Natural killer cell (primary cell): ENCODE measurements at regions not wholly inside any gene's neighbourhood (a gene's known extent, or its start where the extent isn't known, plus 50 kb on each side); places are given as distances from the start of the nearest gene placed in this dataset.

Source experiments
- ATAC-seq, 3 donors: fragments of 150-1000 bp in 2 of 3; fragments of 200-7000 bp in 1 of 3; cut with Tn5 transposase; 1 replicate in 1 of 3; 2 replicates in 2 of 3; pipeline ENCODE4 v1.10.0; 2021; ENCODE audit warnings: mild to moderate bottlenecking in 2 of 3, moderate library complexity in 2 of 3
- DNase-seq, 2 donors: peaks; one replicate each; pipeline versions ENCODE4 v3.0.0 to v3.0.0-alpha.2; 2013 to 2021; ENCODE audit warnings: mixed read lengths in 1 of 2
- H3K27ac ChIP-seq: one replicate; pipeline ENCODE4 v1.5.1; 2013; ENCODE audit warnings: mild to moderate bottlenecking, low read length
- H3K27me3 ChIP-seq: one replicate; pipeline ENCODE4 v1.6.1; 2013; ENCODE audit warnings: low read length; ENCODE audit not compliant: control insufficient read depth, insufficient read depth
- H3K36me3 ChIP-seq: one replicate; pipeline ENCODE4 v1.6.1; 2013; ENCODE audit warnings: low read length; ENCODE audit not compliant: control insufficient read depth, insufficient read depth
- H3K4me1 ChIP-seq: one replicate; pipeline ENCODE4 v1.6.1; 2013; ENCODE audit warnings: low read length; ENCODE audit not compliant: control insufficient read depth, insufficient read depth
- H3K4me3 ChIP-seq: one replicate; pipeline ENCODE4 v1.5.1; 2013; ENCODE audit warnings: low read length
- H3K9me3 ChIP-seq: one replicate; pipeline ENCODE4 v1.6.1; 2013; ENCODE audit warnings: low read length; ENCODE audit not compliant: control insufficient read depth, insufficient read depth
- H3K27ac Mint-ChIP-seq, 2 donors: one replicate each; pipeline ENCODE4 v1.8.0; 2022; ENCODE audit warnings: mild to moderate bottlenecking in 2 of 2, mixed read lengths in 2 of 2, moderate library complexity in 1 of 2
- H3K27me3 Mint-ChIP-seq, 2 donors: one replicate each; pipeline ENCODE4 v1.8.0; 2022; ENCODE audit warnings: low read depth in 2 of 2, mixed read lengths in 2 of 2
- H3K36me3 Mint-ChIP-seq: one replicate; pipeline ENCODE4 v1.8.0; 2022; ENCODE audit warnings: mixed read lengths
- H3K4me1 Mint-ChIP-seq, 2 donors: one replicate each; pipeline ENCODE4 v1.8.0; 2022; ENCODE audit warnings: mixed read lengths in 2 of 2
- H3K4me3 Mint-ChIP-seq: one replicate; pipeline ENCODE4 v1.8.0; 2022; ENCODE audit warnings: mild to moderate bottlenecking, moderate library complexity, mixed read lengths
- H3K9me3 Mint-ChIP-seq, 2 donors: one replicate each; pipeline ENCODE4 v1.8.0; 2022; ENCODE audit warnings: mixed read lengths in 2 of 2
- WGBS: methylation state at CpG from one replicate; pipeline ENCODE4 v1.1.7; 2013; ENCODE audit warnings: missing lambda C conversion rate; ENCODE audit not compliant: insufficient coverage; 5-methylcytosine and 5-hydroxymethylcytosine counted together
- intact Hi-C: fragments of 100-400 bp; cut with micrococcal nuclease; formaldehyde crosslinking; loops from one replicate; pipeline ENCODE4 v1.14.2; 2022
- TF ChIP-seq, protein P1 (sequence below): fragments of 200-600 bp; IDR thresholded peaks from one replicate; pipeline ENCODE4 v1.8.0; 2022; ENCODE audit warnings: antibody characterized with exemption

DNA sequence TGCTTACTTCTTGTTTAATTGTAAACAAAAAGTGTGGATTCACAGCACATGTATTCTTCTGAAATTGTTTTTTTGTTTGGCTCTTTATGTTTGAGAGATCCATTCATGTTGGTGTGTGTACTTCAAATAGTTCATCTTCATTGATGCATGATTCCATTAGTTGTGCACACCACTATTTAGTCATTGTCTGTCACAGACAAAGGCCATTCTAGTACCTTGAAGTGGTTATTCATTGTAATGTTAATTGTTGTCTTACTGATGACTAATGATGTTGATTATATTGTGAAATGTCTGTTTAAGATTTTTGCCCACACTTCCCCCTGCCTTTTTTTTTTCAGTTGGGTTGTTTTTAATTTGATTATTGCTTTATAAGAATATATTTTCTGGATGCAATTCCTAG is 391.3 kb downstream of the DIRAS2 start:
- H3K27ac Mint-ChIP-seq, result no peak overlapping the region
- no peaks in the 10 kb centered on the region for H3K9me3 ChIP-seq
- H3K9me3 Mint-ChIP-seq, result no peaks in the 10 kb centered on the region
- peaks cover 14 to 27% of the 10 kb centered on the region in 2 donors for H3K27me3 Mint-ChIP-seq
- H3K4me1 Mint-ChIP-seq, result no peaks in the 10 kb centered on the region
- no peaks in the 10 kb centered on the region for H3K36me3 ChIP-seq
- H3K4me3 ChIP-seq, result no peak overlapping the region
- no peaks in the 10 kb centered on the region for H3K4me1 ChIP-seq
- intact Hi-C loops, result no loop called here
- ATAC-seq (no peak), DNase-seq (no peak)
- H3K27ac ChIP-seq, result no peak overlapping the region
- TF ChIP-seq, protein P1, sequence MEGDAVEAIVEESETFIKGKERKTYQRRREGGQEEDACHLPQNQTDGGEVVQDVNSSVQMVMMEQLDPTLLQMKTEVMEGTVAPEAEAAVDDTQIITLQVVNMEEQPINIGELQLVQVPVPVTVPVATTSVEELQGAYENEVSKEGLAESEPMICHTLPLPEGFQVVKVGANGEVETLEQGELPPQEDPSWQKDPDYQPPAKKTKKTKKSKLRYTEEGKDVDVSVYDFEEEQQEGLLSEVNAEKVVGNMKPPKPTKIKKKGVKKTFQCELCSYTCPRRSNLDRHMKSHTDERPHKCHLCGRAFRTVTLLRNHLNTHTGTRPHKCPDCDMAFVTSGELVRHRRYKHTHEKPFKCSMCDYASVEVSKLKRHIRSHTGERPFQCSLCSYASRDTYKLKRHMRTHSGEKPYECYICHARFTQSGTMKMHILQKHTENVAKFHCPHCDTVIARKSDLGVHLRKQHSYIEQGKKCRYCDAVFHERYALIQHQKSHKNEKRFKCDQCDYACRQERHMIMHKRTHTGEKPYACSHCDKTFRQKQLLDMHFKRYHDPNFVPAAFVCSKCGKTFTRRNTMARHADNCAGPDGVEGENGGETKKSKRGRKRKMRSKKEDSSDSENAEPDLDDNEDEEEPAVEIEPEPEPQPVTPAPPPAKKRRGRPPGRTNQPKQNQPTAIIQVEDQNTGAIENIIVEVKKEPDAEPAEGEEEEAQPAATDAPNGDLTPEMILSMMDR, result no peak
- no peaks in the 10 kb centered on the region for H3K27me3 ChIP-seq
- no peaks in the 10 kb centered on the region for H3K36me3 Mint-ChIP-seq
- no peak overlapping the region for H3K4me3 Mint-ChIP-seq

- H3K4me1 ChIP-seq, result no peaks in the 10 kb centered on the region
- no peaks in the 10 kb centered on the region for H3K27me3 ChIP-seq
- H3K36me3 ChIP-seq, result no peaks in the 10 kb centered on the region
- Mint-ChIP-seq H3K4me1 (no peaks in the 10 kb centered on the region), H3K27me3 (peaks cover 24 to 47% of the 10 kb centered on the region in 2 donors), H3K4me3 (no peak overlapping the region), H3K36me3 (no peaks in the 10 kb centered on the region), H3K9me3 (peaks cover 2 to 4% of the 10 kb centered on the region in 2 donors), H3K27ac (no peak overlapping the region)
- no peak overlapping the region for H3K4me3 ChIP-seq
- intact Hi-C loops, result no loop called here
- DNase-seq (no peak), ATAC-seq (peak in 1 of 3 donors; percentile 53)
- TF ChIP-seq, protein P1, result no peak
- H3K9me3 ChIP-seq, result no peaks in the 10 kb centered on the region
- no CpG with 5 or more reads among the region's 2 CpGs for WGBS
- H3K27ac ChIP-seq, result no peak overlapping the region
Measured at GRCh38 chr9:90256345-90256744, 386.3 kb downstream of the DIRAS2 start.

DNA sequence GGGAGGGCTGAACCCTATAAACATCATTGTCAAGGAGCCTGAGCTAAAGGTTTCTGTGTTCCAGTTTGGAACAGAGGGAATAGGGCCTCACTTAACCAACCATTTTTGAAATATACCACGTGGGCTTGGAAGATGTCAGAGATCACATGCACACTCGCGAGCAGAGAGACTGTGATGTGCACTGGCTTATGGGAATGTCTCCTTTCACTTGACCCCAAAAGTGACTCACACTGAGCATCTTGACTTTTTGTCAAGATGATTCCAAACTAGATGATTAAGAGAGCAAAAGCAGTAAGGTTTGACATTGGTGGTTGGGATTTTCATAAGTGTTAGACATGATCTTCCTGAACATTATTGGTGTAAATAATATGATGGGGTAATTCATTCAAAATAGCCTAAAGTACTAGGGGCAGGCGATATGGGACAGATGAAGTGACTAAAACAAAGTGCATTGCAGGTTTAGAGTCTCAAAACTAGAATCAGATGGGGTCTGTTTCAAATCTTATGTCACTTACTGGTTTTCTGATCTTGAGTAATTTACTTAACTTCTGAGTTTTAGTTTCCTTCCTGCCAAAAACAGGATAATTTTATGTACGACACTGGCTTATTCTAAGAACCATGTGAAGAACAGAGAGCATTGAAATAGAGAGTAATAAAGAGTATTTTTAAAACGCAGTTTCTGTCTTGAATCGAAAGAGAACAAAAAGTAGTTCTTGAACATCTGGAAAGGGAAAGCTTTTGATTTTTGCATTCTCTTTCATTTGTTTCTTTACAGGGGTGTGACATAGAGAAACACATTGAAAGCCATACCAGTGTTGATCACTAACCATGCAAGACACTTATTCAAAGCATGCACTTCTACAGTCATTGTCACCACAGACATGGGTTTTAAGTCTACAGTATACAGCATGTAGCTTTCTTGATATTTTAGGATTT is 383.0 kb downstream of the DIRAS2 start:
- H3K27ac Mint-ChIP-seq, result no peak overlapping the region
- H3K27ac ChIP-seq, result no peak overlapping the region
- H3K36me3 Mint-ChIP-seq, result no peaks in the 10 kb centered on the region
- WGBS, result 79% methylated on average over 7 of the region's 7 CpGs
- peaks cover 18 to 30% of the 10 kb centered on the region in 2 donors for H3K27me3 Mint-ChIP-seq
- H3K9me3 ChIP-seq, result no peaks in the 10 kb centered on the region
- no peak overlapping the region for H3K4me3 ChIP-seq
- intact Hi-C loops, result no loop called here
- no peaks in the 10 kb centered on the region for H3K4me1 ChIP-seq
- H3K4me3 Mint-ChIP-seq, result no peak overlapping the region
- no peaks in the 10 kb centered on the region for H3K36me3 ChIP-seq
- TF ChIP-seq, protein P1, result no peak
- no peaks in the 10 kb centered on the region for H3K4me1 Mint-ChIP-seq
- no peaks in the 10 kb centered on the region for H3K27me3 ChIP-seq
- H3K9me3 Mint-ChIP-seq, result peaks cover 2 to 4% of the 10 kb centered on the region in 2 donors
- ATAC-seq (no peak), DNase-seq (no peak)

DNA sequence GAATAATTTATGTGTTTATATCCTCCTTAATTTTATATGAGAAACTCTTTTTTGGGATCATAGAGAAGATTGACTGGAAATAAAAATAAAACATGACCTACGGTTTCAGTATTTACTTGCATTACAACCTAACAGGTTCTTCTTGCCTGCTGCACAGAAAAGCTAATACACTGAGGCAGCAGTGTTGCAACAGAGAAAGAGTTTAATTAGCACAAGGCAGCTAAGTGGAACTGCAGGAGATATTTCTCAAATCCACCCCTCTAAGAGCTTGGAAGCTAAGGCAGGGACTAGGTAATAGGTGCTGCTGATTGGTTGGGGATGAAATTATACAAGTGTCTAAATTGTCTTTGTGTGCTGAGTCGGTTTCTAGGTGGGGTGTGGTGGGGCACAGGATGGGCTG is 380.9 kb downstream of the DIRAS2 start:
- Mint-ChIP-seq H3K27ac (no peak overlapping the region), H3K9me3 (peaks cover 2 to 4% of the 10 kb centered on the region in 2 donors), H3K4me3 (no peak overlapping the region), H3K36me3 (no peaks in the 10 kb centered on the region), H3K27me3 (peaks cover 18 to 37% of the 10 kb centered on the region in 2 donors), H3K4me1 (no peaks in the 10 kb centered on the region)
- 74% methylated on average over 2 of the region's 2 CpGs for WGBS
- TF ChIP-seq, protein P1, result no peak
- Histone ChIP-seq H3K27ac (no peak overlapping the region), H3K4me1 (no peaks in the 10 kb centered on the region), H3K27me3 (no peaks in the 10 kb centered on the region), H3K4me3 (no peak overlapping the region), H3K9me3 (no peaks in the 10 kb centered on the region), H3K36me3 (no peaks in the 10 kb centered on the region)
- DNase-seq (no peak), ATAC-seq (no peak)
- intact Hi-C loops, result no loop called here
